ENCODE measurements at regions not wholly inside any gene's neighbourhood (a gene's known extent, or its start where the extent isn't known, plus 50 kb on each side); places are given as distances from the start of the nearest gene placed in this dataset.
"Not testable (repeated sequence)": the region's sequence is repeated elsewhere in the genome, so short reads cannot be mapped to it uniquely, and the experiment has no call there.

- not testable (repeated sequence) for DNase-seq
Measured at GRCh38 chr4:186847429-186848131, 123.9 kb upstream of the FAT1 start.

- no peak for DNase-seq
Measured at GRCh38 chr4:186848437-186848836, 124.8 kb upstream of the FAT1 start.

- no peak for DNase-seq
Measured at GRCh38 chr4:186851291-186852072, 127.8 kb upstream of the FAT1 start.

GRCh38 chr4:186852073-186852420, 128.4 kb upstream of the FAT1 start:
- DNase-seq = no peak

GRCh38 chr4:186852964-186853391, 129.3 kb upstream of the FAT1 start:
- no peak for DNase-seq

GRCh38 chr4:186854256-186854655, 130.6 kb upstream of the FAT1 start:
- DNase-seq = no peak

- no peak for DNase-seq
Measured at GRCh38 chr4:186855111-186855510, 131.5 kb upstream of the FAT1 start.

GRCh38 chr4:186857793-186858192, 134.1 kb upstream of the FAT1 start:
- DNase-seq = no peak

GRCh38 chr4:186858355-186858754, 134.7 kb upstream of the FAT1 start:
- no peak for DNase-seq

GRCh38 chr4:186859420-186859819, 135.8 kb upstream of the FAT1 start:
- no peak for DNase-seq

GRCh38 chr4:186861317-186861716, 137.7 kb upstream of the FAT1 start:
- no peak for DNase-seq

- DNase-seq = no peak
Measured at GRCh38 chr4:186871856-186872255, 148.2 kb upstream of the FAT1 start.

GRCh38 chr4:186873095-186873494, 149.4 kb upstream of the FAT1 start:
- DNase-seq = not testable (repeated sequence)

GRCh38 chr4:186875476-186875875, 151.8 kb upstream of the FAT1 start:
- DNase-seq = no peak

GRCh38 chr4:186876961-186877626, 153.4 kb upstream of the FAT1 start:
- DNase-seq = no peak

GRCh38 chr4:186878203-186878776, 154.6 kb upstream of the FAT1 start:
- DNase-seq = no peak

- no peak for DNase-seq
Measured at GRCh38 chr4:186881521-186882220, 158.0 kb upstream of the FAT1 start.

- no peak for DNase-seq
Measured at GRCh38 chr4:186882293-186882692, 158.6 kb upstream of the FAT1 start.

- DNase-seq = no peak
Measured at GRCh38 chr4:186885289-186885688, 161.6 kb upstream of the FAT1 start.

- no peak for DNase-seq
Measured at GRCh38 chr4:186886759-186887158, 163.1 kb upstream of the FAT1 start.

GRCh38 chr4:186887291-186887700, 163.6 kb upstream of the FAT1 start:
- no peak for DNase-seq

GRCh38 chr4:186887752-186888151, 164.1 kb upstream of the FAT1 start:
- no peak for DNase-seq

All from left hindlimb (tissue), 1 donor.